Lower leg skin (tissue), 4 donors: ENCODE measurements at regions not wholly inside any gene's neighbourhood (a gene's known extent, or its start where the extent isn't known, plus 50 kb on each side); places are given as distances from the start of the nearest gene placed in this dataset.

Source experiments
- DNase-seq, 2 donors: peaks; one replicate each; pipeline ENCODE4 v3.0.0-alpha.2; 2019; ENCODE audit warnings: low spot score in 2 of 2
- H3K4me3 ChIP-seq: fragments of 200-600 bp; sonication (generic); 2 replicates; pipeline ENCODE4 v1.5.1; 2017; ENCODE audit warnings: mild to moderate bottlenecking, low read depth; ENCODE audit not compliant: poor library complexity, severe bottlenecking
- POLR2A ChIP-seq, 2 donors: fragments of 450-650 bp; IDR thresholded peaks; one replicate each; pipeline ENCODE4 v1.6.1; 2016 to 2017; ENCODE audit warnings: antibody characterized with exemption in 2 of 2, mild to moderate bottlenecking in 1 of 2, moderate library complexity in 1 of 2
- WGBS, 2 donors: methylation state at CpG; one replicate each; pipeline ENCODE4 v1.1.5; 2018; 5-methylcytosine and 5-hydroxymethylcytosine counted together
- intact Hi-C: fragments of 100-400 bp; cut with DNase I; formaldehyde crosslinking; loops from one replicate; pipeline ENCODE4 v1.15.0; 2023; ENCODE audit warnings: low total_unique reads
- TF ChIP-seq, protein P1 (sequence below), 3 donors: fragments of 450-650 bp; IDR thresholded peaks; one replicate each; pipeline ENCODE4 v1.5.1; 2016; ENCODE audit warnings: antibody characterized with exemption in 3 of 3, mild to moderate bottlenecking in 3 of 3, moderate library complexity in 2 of 3

GRCh38 chr10:120076996-120077706 lies 184.6 kb downstream of the SEC23IP start:
- TF ChIP-seq, protein P1, sequence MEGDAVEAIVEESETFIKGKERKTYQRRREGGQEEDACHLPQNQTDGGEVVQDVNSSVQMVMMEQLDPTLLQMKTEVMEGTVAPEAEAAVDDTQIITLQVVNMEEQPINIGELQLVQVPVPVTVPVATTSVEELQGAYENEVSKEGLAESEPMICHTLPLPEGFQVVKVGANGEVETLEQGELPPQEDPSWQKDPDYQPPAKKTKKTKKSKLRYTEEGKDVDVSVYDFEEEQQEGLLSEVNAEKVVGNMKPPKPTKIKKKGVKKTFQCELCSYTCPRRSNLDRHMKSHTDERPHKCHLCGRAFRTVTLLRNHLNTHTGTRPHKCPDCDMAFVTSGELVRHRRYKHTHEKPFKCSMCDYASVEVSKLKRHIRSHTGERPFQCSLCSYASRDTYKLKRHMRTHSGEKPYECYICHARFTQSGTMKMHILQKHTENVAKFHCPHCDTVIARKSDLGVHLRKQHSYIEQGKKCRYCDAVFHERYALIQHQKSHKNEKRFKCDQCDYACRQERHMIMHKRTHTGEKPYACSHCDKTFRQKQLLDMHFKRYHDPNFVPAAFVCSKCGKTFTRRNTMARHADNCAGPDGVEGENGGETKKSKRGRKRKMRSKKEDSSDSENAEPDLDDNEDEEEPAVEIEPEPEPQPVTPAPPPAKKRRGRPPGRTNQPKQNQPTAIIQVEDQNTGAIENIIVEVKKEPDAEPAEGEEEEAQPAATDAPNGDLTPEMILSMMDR (IDR thresholded peaks at IDR 0.05), result no peak
- TF ChIP-seq POLR2A (IDR thresholded peaks at IDR 0.05), result no peak
- intact Hi-C loops, result no loop called here
- DNase-seq, result no peak
- 66 to 73% methylated on average over 11 of the region's 11 CpGs for WGBS, 2 donors
- no peak overlapping the region for H3K4me3 ChIP-seq

DNA sequence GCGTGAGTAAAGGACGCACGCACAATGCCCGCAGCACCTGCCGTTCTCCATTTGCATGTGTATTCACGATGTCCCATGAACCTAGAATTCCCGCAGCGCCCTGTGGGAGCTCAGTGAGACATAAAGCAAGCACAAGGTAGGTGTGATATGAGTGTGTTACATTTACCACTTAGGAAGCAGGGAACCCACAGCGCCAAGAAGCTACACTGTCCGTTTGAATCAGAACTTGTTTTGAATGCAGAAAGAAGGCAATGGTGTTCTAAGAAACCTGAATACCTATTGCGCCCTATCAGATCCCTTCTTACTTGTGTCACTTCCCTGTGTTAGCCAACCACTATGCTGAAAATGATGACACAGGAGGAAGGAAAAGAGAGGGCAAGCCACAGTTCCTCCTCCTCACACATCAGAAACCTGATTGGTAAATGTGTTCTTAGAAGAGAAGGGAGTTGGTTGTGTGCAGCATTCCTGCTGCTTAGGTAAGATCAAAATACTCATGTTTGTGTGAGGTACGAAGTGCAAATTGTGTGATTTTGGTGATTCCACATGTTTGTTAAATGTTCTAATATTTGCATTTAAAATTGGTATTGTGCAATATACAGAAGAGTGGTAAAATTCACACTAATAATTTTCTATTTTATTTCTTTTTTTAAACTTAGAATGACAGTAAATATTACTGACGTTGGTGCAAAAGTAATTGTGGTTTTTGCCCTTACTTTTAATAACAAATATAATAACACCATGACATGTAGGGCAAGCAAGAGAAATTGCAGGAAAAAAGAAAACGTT lies 185.4 kb downstream of the SEC23IP start:
- DNase-seq, result no peak
- TF ChIP-seq, protein P1 (IDR thresholded peaks at IDR 0.05), result no peak
- no peak for TF ChIP-seq POLR2A (IDR thresholded peaks at IDR 0.05)
- intact Hi-C loops, result no loop called here
- H3K4me3 ChIP-seq, result no peak overlapping the region
- 60 to 73% methylated on average over 14 of the region's 14 CpGs for WGBS, 2 donors

DNA sequence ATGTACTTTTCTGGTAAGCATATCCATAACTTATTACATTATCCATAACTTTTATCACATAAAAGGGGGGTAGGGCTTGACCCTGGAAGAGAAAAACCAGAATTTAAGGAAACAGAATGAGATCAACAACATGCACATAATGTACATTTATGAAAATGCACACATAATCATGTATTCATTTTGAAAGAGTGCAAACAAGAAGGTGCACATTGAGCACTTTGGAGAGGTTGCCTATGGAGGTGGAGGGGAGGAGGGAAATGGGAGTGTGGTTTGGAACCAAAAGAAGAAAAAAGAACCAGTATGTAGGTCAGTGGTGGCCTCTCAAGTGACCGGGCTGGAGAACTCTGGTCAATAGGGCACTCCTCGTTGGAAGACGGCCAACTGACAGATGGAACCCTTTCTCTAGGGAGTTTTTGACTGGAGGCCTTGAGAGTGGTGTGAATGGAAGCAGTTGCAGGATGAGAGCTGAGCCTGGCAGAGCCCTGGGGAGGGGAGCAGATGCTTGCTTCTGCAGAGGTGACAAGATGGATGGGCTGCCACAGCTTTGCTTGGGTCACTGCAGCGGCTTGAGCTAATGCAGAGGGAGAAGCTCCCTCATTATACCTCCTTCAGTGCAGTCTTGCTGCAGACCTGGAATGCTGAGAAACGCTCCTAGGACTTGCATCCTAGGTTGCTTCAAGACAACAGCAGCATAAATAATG lies 192.7 kb downstream of the SEC23IP start:
- intact Hi-C loops, result no loop called here
- WGBS, 2 donors, result 64 to 68% methylated on average over 5 of the region's 5 CpGs
- DNase-seq, result no peak
- TF ChIP-seq, protein P1 (IDR thresholded peaks at IDR 0.05), result no peak
- no peak for TF ChIP-seq POLR2A (IDR thresholded peaks at IDR 0.05)
- H3K4me3 ChIP-seq, result no peak overlapping the region

DNA sequence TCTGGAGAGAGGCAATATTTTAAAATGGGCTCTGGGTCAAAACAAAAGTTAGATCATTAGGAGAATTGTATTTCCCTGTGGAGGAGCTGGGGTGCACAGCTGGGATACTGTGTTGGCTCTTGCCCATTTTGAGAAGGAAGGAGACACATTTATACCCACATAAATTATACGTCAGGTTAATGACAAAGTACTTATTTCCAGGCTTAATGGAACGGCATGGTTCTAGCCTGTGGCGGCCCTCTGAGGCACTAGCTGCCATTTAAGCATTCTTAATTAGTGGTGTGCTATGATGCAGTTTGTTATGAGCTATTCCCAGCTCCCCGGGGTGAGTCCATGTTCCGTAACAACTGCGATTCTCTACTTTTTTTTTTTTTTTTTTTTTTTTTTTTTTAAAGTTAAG lies 193.5 kb downstream of the SEC23IP start:
- TF ChIP-seq, protein P1 (IDR thresholded peaks at IDR 0.05), result no peak
- TF ChIP-seq POLR2A (IDR thresholded peaks at IDR 0.05), result no peak
- no peak overlapping the region for H3K4me3 ChIP-seq
- 53 to 64% methylated on average over 6 of the region's 6 CpGs for WGBS, 2 donors
- intact Hi-C loops, result no loop called here
- DNase-seq, result no peak

- no peak overlapping the region for H3K4me3 ChIP-seq
- DNase-seq, result no peak
- intact Hi-C loops, result no loop called here
- TF ChIP-seq, protein P1 (IDR thresholded peaks at IDR 0.05), result no peak
- no peak for TF ChIP-seq POLR2A (IDR thresholded peaks at IDR 0.05)
- 70 to 77% methylated on average over 3 of the region's 3 CpGs for WGBS, 2 donors
Observed at GRCh38 chr10:120087109-120087508, 194.6 kb downstream of the SEC23IP start.
